SK-N-SH (cell line): ENCODE measurements at regions not wholly inside any gene's neighbourhood (a gene's known extent, or its start where the extent isn't known, plus 50 kb on each side); places are given as distances from the start of the nearest gene placed in this dataset.
A peak's percentile ranks its signal among the peaks of the same experiment; 100 is the strongest.

ENCODE experiments used
- CTCF ChIA-PET: fragments of 300-600, 350-600 bp; formaldehyde crosslinking; extraction: SDS; loops from one replicate; lab custom pipeline; 2021; lab: Yijun Ruan, JAX
- POLR2A ChIA-PET: fragments of 350-600 bp; sonication (Branson Sonifier 250); formaldehyde crosslinking; extraction: SDS; loops from one replicate; lab custom pipeline; 2020; ENCODE audit warnings: antibody characterized with exemption, inconsistent platforms; lab: Yijun Ruan, JAX
- DNase-seq: peaks from one replicate; pipeline ENCODE4 v3.0.0; 2012
- H2AFZ ChIP-seq: fragments of 200-600 bp; sonication (generic); 2 replicates; pipeline ENCODE4 v1.8.1; 2016; ENCODE audit warnings: antibody characterized with exemption, mild to moderate bottlenecking, low read depth
- H3F3A ChIP-seq: fragments of 200-600 bp; sonication (generic); replicated peaks from 2 replicates; pipeline ENCODE3; 2016; ENCODE audit warnings: antibody characterized with exemption, mild to moderate bottlenecking; ENCODE audit not compliant: insufficient read depth
- H3K27ac ChIP-seq, 2 experiments: fragments of 200-500 bp in 1 of 2; fragments of 200-600 bp in 1 of 2; sonication (Bioruptor generic) in 1 of 2; sonication (generic), shearing (Covaris generic) in 1 of 2; 2 replicates each; pipeline versions ENCODE4 v1.5.1 to v1.6.1; 2014 to 2016; ENCODE audit warnings: low read depth in 2 of 2, inconsistent platforms in 1 of 2, low read length in 1 of 2, mild to moderate bottlenecking in 1 of 2, mixed read lengths in 1 of 2
- H3K27me3 ChIP-seq: fragments of 200-600 bp; sonication (generic), shearing (Covaris generic); 2 replicates; pipeline ENCODE4 v1.6.1; 2016; ENCODE audit warnings: mixed run types; ENCODE audit not compliant: insufficient read depth
- H3K36me3 ChIP-seq, 2 experiments: fragments of 200-500 bp in 1 of 2; fragments of 200-600 bp in 1 of 2; sonication (Bioruptor generic) in 1 of 2; sonication (generic) in 1 of 2; replicated peaks in 1 of 2; 2 replicates each; pipeline versions ENCODE3 to v1.5.1; 2014 to 2016; ENCODE audit warnings: low read length in 1 of 2, mild to moderate bottlenecking in 1 of 2; ENCODE audit not compliant: insufficient read depth in 2 of 2, control insufficient read depth in 1 of 2
- H3K4me1 ChIP-seq, 2 experiments: fragments of 200-500 bp in 1 of 2; fragments of 200-600 bp in 1 of 2; sonication (Bioruptor generic) in 1 of 2; sonication (generic), shearing (Covaris generic) in 1 of 2; 2 replicates each; pipeline versions ENCODE4 v1.5.1 to v1.6.1; 2014 to 2016; ENCODE audit warnings: low read depth in 1 of 2, low read length in 1 of 2, mixed run types in 1 of 2; ENCODE audit not compliant: insufficient read depth in 2 of 2, control insufficient read depth in 1 of 2
- H3K4me2 ChIP-seq: fragments of 200-600 bp; sonication (generic), shearing (Covaris generic); 2 replicates; pipeline ENCODE4 v1.6.1; 2017; ENCODE audit warnings: mixed run types
- H3K4me3 ChIP-seq, 2 experiments: fragments of 200-500 bp in 1 of 2; fragments of 200-600 bp in 1 of 2; sonication (Bioruptor generic) in 1 of 2; sonication (generic), shearing (Covaris generic) in 1 of 2; 2 replicates each; pipeline versions ENCODE4 v1.5.1 to v1.8.1; 2014 to 2016; ENCODE audit warnings: low read depth in 2 of 2, inconsistent platforms in 1 of 2, low read length in 1 of 2, mild to moderate bottlenecking in 1 of 2, mixed read lengths in 1 of 2, moderate library complexity in 1 of 2
- H3K79me2 ChIP-seq: fragments of 200-600 bp; sonication (generic); 2 replicates; pipeline ENCODE4 v1.8.1; 2017; ENCODE audit warnings: mild to moderate bottlenecking; ENCODE audit not compliant: insufficient read depth
- H3K9ac ChIP-seq: fragments of 200-600 bp; sonication (generic); 2 replicates; pipeline ENCODE4 v1.6.1; 2017; ENCODE audit warnings: mixed run types
- H3K9me2 ChIP-seq: fragments of 200-600 bp; sonication (generic); 2 replicates; pipeline ENCODE4 v1.6.1; 2017; ENCODE audit warnings: mixed run types
- H3K9me3 ChIP-seq: fragments of 200-600 bp; sonication (generic); 2 replicates; pipeline ENCODE4 v1.6.1; 2017; ENCODE audit warnings: mixed run types, mild to moderate bottlenecking, moderate library complexity
- H4K20me1 ChIP-seq: fragments of 200-600 bp; sonication (generic); 2 replicates; pipeline ENCODE4 v1.6.1; 2017; ENCODE audit warnings: mild to moderate bottlenecking, mixed run types; ENCODE audit not compliant: insufficient read depth
- ELF1 ChIP-seq: IDR thresholded peaks from 2 replicates; pipeline ENCODE4 v1.4.0; 2012
- EP300 ChIP-seq, 2 experiments: IDR thresholded peaks; 2 replicates each; pipeline versions ENCODE4 v1.4.0 to v1.6.1; 2012; ENCODE audit warnings: borderline replicate concordance in 1 of 2, low read depth in 1 of 2, low read length in 1 of 2
- EZH2phosphoT487 ChIP-seq: fragments of 200-600 bp; sonication (generic); IDR thresholded peaks from 2 replicates; pipeline ENCODE4 v1.6.1; 2017; ENCODE audit warnings: low read depth, mixed run types, mild to moderate bottlenecking, antibody characterized with exemption, moderate library complexity, borderline replicate concordance
- JUND ChIP-seq: IDR thresholded peaks from 2 replicates; pipeline ENCODE4 v1.4.0; 2012
- MEF2A ChIP-seq: IDR thresholded peaks from 2 replicates; pipeline ENCODE4 v1.4.0; 2012; ENCODE audit warnings: low read depth, borderline replicate concordance
- MXI1 ChIP-seq: IDR thresholded peaks from 2 replicates; pipeline ENCODE4 v1.6.1; 2012; ENCODE audit warnings: mild to moderate bottlenecking, low read depth, low read length, improper control_type of control experiment
- NFIC ChIP-seq: IDR thresholded peaks from 2 replicates; pipeline ENCODE4 v1.4.0; 2012; ENCODE audit warnings: borderline replicate concordance
- NRF1 ChIP-seq: IDR thresholded peaks from 2 replicates; pipeline ENCODE4 v1.6.1; 2012; ENCODE audit warnings: low read depth, mild to moderate bottlenecking, low read length
- POLR2AphosphoS5 ChIP-seq: IDR thresholded peaks from 2 replicates; pipeline ENCODE4 v1.6.1; 2012; ENCODE audit warnings: low read depth, low read length
- RAD21 ChIP-seq: IDR thresholded peaks from 2 replicates; pipeline ENCODE4 v1.6.1; 2012; ENCODE audit warnings: mild to moderate bottlenecking, low read length
- RCOR1 ChIP-seq: fragments of 150-350 bp; IDR thresholded peaks from 2 replicates; pipeline ENCODE4 v1.6.1; 2017; ENCODE audit warnings: antibody characterized with exemption, low read length
- RXRA ChIP-seq: IDR thresholded peaks from 2 replicates; pipeline ENCODE4 v1.4.0; 2012; ENCODE audit warnings: low read depth, mild to moderate bottlenecking, borderline replicate concordance
- SIN3A ChIP-seq: IDR thresholded peaks from 2 replicates; pipeline ENCODE4 v1.6.1; 2012; ENCODE audit warnings: low read depth, mild to moderate bottlenecking, low read length, moderate library complexity, borderline replicate concordance
- SMC3 ChIP-seq: IDR thresholded peaks from 2 replicates; pipeline ENCODE4 v1.6.1; 2012; ENCODE audit warnings: low read depth, low read length, improper control_type of control experiment
- TAF1 ChIP-seq: IDR thresholded peaks from 2 replicates; pipeline ENCODE4 v1.6.1; 2012; ENCODE audit warnings: low read depth, mild to moderate bottlenecking, low read length, moderate library complexity, borderline replicate concordance
- TCF12 ChIP-seq: IDR thresholded peaks from 2 replicates; pipeline ENCODE4 v1.4.0; 2012
- YY1 ChIP-seq: IDR thresholded peaks from 2 replicates; pipeline ENCODE4 v1.4.0; 2012; ENCODE audit warnings: low read depth, mild to moderate bottlenecking
- WGBS: methylation state at CpG from one replicate; pipeline ENCODE4 v1.1.6; 2017; ENCODE audit warnings: low lambda C conversion rate; 5-methylcytosine and 5-hydroxymethylcytosine counted together
- TF ChIP-seq, protein P1 (sequence below): IDR thresholded peaks from 2 replicates; pipeline ENCODE4 v1.4.0; 2012; ENCODE audit warnings: low read depth, borderline replicate concordance
- TF ChIP-seq, protein P2 (sequence below): IDR thresholded peaks from 2 replicates; pipeline ENCODE4 v1.6.1; 2012; ENCODE audit warnings: mild to moderate bottlenecking, low read depth, low read length, moderate library complexity
- TF ChIP-seq, protein P3 (sequence below): IDR thresholded peaks from 2 replicates; pipeline ENCODE4; 2012

DNA sequence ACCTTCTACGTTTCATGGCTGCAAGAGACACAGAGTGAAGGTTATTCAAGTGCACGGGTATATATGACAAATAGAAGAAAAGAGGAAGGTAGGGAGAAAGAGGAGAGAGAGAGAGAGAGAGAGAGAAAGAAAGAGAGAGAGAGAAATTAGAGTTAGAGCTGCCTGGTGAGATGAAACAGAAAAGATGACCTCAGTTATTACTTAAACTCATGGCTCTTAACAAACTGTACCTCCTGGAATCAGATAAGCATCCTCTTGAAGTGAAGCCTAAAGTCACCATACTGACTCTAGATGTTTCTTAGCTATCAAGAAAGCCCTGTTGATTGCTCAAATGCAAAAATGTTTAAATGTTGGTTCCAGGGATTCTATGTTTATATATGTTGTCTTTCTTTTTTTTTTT lies 597.7 kb upstream of the ZP4 start (continued):
- TF ChIP-seq RXRA (no peak), ELF1 (no peak), TAF1 (no peak), RCOR1 (no peak), JUND (no peak), TCF12 (no peak; the same call in 1 of the 2 replicates), SMC3 (no peak), NFIC (no peak)
- TF ChIP-seq, protein P1, sequence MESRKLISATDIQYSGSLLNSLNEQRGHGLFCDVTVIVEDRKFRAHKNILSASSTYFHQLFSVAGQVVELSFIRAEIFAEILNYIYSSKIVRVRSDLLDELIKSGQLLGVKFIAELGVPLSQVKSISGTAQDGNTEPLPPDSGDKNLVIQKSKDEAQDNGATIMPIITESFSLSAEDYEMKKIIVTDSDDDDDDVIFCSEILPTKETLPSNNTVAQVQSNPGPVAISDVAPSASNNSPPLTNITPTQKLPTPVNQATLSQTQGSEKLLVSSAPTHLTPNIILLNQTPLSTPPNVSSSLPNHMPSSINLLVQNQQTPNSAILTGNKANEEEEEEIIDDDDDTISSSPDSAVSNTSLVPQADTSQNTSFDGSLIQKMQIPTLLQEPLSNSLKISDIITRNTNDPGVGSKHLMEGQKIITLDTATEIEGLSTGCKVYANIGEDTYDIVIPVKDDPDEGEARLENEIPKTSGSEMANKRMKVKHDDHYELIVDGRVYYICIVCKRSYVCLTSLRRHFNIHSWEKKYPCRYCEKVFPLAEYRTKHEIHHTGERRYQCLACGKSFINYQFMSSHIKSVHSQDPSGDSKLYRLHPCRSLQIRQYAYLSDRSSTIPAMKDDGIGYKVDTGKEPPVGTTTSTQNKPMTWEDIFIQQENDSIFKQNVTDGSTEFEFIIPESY: no peak

DNA sequence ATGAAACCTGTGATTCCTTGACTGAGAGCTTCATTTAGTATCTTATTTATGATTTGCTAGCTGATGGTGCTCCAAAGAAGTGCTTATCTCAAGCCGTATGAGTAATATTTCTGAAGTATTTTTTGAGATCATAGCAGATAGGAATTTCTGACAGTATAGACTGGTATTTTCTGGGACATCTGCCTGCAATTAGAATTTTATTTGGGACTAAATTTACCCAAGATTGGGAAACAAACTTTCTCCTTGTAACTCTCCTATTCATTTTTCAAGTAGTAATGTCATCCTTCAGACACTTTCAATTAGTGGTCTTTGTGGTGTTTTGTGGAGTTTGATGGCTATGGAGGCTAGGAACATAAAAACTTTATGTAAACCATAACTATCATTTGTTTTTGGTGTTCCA lies 597.2 kb upstream of the ZP4 start:
- Histone ChIP-seq H3K36me3 (no peaks in the 10 kb centered on the region), H3K4me1 (peaks cover 0 to 9% of the 10 kb centered on the region in 2 experiments; a peak in 3 of 4 replicates), H4K20me1 (no peaks in the 10 kb centered on the region), H3K79me2 (no peaks in the 10 kb centered on the region), H3K4me3 (no peak overlapping the region), H3F3A (peaks cover 13% of the 10 kb centered on the region), H3K27me3 (no peaks in the 10 kb centered on the region), H3K9me3 (no peaks in the 10 kb centered on the region), H3K4me2 (0 out of 2 replicates have a peak overlapping the region, but pooled peaks have one; percentile 11), H3K9ac (no peak overlapping the region), H3K9me2 (no peaks in the 10 kb centered on the region), H2AFZ (no peak overlapping the region; the same call in 1 of the 2 replicates), H3K27ac (peak overlapping the region; percentile 31 to 55; a peak in 2 of 4 replicates)
- peak; percentile 53 for TF ChIP-seq TCF12
- no peak for TF ChIP-seq RCOR1
- TF ChIP-seq YY1: no peak
- no peak for TF ChIP-seq NRF1
- TF ChIP-seq POLR2AphosphoS5: no peak
- TF ChIP-seq JUND: peak; percentile 36
- TF ChIP-seq EP300 (IDR thresholded peaks at IDR 0.05; ENCODE audit: borderline replicate concordance in 1 of 2, low read depth in 1 of 2, low read length in 1 of 2): peak in 1 of 2 experiments; percentile 34; a peak in 1 of 4 replicates
- TF ChIP-seq RAD21: no peak
- DNase-seq: no peak
- ChIA-PET CTCF (no interaction called here), POLR2A (no interaction called here)
- 32% methylated on average over 1 of the region's 1 CpG for WGBS

DNA sequence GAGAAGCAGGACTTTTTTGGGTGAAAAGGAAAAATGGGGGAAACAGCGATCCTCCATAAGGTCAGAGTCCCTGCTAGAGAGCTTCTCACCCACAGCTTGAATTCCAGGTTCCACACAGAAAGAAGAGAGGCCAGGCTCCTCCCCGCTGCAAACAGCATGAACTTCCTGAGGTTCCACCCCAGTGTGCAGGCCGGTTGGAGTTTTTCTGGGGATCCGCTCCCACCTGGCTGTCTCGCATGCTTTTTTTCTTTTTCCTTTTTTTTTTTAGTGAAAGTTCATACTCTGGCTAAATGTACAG lies 595.1 kb upstream of the ZP4 start:
- H3K27me3 ChIP-seq: no peaks in the 10 kb centered on the region
- no peaks in the 10 kb centered on the region for H3K9me2 ChIP-seq
- POLR2A ChIA-PET: no interaction called here
- H3K4me1 ChIP-seq: peaks cover 0 to 9% of the 10 kb centered on the region in 2 experiments; a peak in 3 of 4 replicates
- H4K20me1 ChIP-seq: no peaks in the 10 kb centered on the region
- DNase-seq: no peak
- TF ChIP-seq MEF2A: no peak
- TF ChIP-seq EZH2phosphoT487: no peak
- TF ChIP-seq TAF1: no peak
- TF ChIP-seq RAD21: no peak
- TF ChIP-seq, protein P2, sequence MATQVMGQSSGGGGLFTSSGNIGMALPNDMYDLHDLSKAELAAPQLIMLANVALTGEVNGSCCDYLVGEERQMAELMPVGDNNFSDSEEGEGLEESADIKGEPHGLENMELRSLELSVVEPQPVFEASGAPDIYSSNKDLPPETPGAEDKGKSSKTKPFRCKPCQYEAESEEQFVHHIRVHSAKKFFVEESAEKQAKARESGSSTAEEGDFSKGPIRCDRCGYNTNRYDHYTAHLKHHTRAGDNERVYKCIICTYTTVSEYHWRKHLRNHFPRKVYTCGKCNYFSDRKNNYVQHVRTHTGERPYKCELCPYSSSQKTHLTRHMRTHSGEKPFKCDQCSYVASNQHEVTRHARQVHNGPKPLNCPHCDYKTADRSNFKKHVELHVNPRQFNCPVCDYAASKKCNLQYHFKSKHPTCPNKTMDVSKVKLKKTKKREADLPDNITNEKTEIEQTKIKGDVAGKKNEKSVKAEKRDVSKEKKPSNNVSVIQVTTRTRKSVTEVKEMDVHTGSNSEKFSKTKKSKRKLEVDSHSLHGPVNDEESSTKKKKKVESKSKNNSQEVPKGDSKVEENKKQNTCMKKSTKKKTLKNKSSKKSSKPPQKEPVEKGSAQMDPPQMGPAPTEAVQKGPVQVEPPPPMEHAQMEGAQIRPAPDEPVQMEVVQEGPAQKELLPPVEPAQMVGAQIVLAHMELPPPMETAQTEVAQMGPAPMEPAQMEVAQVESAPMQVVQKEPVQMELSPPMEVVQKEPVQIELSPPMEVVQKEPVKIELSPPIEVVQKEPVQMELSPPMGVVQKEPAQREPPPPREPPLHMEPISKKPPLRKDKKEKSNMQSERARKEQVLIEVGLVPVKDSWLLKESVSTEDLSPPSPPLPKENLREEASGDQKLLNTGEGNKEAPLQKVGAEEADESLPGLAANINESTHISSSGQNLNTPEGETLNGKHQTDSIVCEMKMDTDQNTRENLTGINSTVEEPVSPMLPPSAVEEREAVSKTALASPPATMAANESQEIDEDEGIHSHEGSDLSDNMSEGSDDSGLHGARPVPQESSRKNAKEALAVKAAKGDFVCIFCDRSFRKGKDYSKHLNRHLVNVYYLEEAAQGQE: no peak
- no peak for TF ChIP-seq SIN3A
- TF ChIP-seq NRF1: no peak
- TF ChIP-seq MXI1: no peak
- TF ChIP-seq, protein P3, sequence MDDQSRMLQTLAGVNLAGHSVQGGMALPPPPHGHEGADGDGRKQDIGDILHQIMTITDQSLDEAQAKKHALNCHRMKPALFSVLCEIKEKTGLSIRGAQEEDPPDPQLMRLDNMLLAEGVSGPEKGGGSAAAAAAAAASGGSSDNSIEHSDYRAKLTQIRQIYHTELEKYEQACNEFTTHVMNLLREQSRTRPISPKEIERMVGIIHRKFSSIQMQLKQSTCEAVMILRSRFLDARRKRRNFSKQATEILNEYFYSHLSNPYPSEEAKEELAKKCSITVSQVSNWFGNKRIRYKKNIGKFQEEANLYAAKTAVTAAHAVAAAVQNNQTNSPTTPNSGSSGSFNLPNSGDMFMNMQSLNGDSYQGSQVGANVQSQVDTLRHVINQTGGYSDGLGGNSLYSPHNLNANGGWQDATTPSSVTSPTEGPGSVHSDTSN: no peak
- H3K36me3 ChIP-seq: no peaks in the 10 kb centered on the region
- no peaks in the 10 kb centered on the region for H3K9me3 ChIP-seq
- no peak overlapping the region for H2AFZ ChIP-seq
- peaks cover 13% of the 10 kb centered on the region for H3F3A ChIP-seq
- 91% methylated on average over 5 of the region's 5 CpGs for whole genome bisulfite sequencing
- H3K4me3 ChIP-seq: no peak overlapping the region
- H3K79me2 ChIP-seq: no peaks in the 10 kb centered on the region
- no peak overlapping the region; a peak in 1 of 4 replicates for H3K27ac ChIP-seq
- H3K9ac ChIP-seq: no peak overlapping the region
- CTCF ChIA-PET: interaction anchor here (0.6 to 1.2 kb wide), 2 partner anchors 260 to 622 kb away, joined by 3 to 4 read pairs; no protein-coding TSS in a partner anchor
- no peak overlapping the region for H3K4me2 ChIP-seq
